ENCODE measurements at regions not wholly inside any gene's neighbourhood (a gene's known extent, or its start where the extent isn't known, plus 50 kb on each side); places are given as distances from the start of the nearest gene placed in this dataset.
A peak's percentile ranks its signal among the peaks of the same experiment; 100 is the strongest.

GRCh38 chr2:18178736-18179349, 300.4 kb downstream of the KCNS3 start:
- Histone ChIP-seq H3K9ac (ENCODE audit: low read length) (no peak overlapping the region), H4K20me1 (ENCODE audit: control insufficient read depth, insufficient read depth, low read length, poor library complexity, severe bottlenecking) (no peaks in the 10 kb centered on the region), H3K27me3 (replicated peaks in 1 of 4; ENCODE audit: control extremely low read depth in 1 of 4, control insufficient read depth in 3 of 4, insufficient read depth in 4 of 4, low read length in 3 of 4) (peaks cover 0 to 3% (median 0%) of the 10 kb centered on the region in 4 experiments), H3K79me2 (ENCODE audit: control insufficient read depth, insufficient read depth, low read length) (no peaks in the 10 kb centered on the region), H2AFZ (ENCODE audit: insufficient read depth, low read depth, low read length, poor library complexity, severe bottlenecking) (no peak overlapping the region), H3K4me1 (ENCODE audit: control insufficient read depth in 2 of 2, insufficient read depth in 2 of 2, low read length in 2 of 2) (no peaks in the 10 kb centered on the region), H3K27ac (ENCODE audit: low read length in 2 of 2) (no peak overlapping the region), H3K36me3 (replicated peaks in 1 of 2; ENCODE audit: control extremely low read depth in 1 of 2, control insufficient read depth in 1 of 2, extremely low read depth in 1 of 2, insufficient read depth in 2 of 2, low read length in 1 of 2) (no peaks in the 10 kb centered on the region), H3K4me2 (replicated peaks; ENCODE audit: low read depth, low read length, poor library complexity, severe bottlenecking) (no peak overlapping the region), H3K4me3 (ENCODE audit: control extremely low read depth in 1 of 5, extremely low read depth in 1 of 5, insufficient read depth in 1 of 5, low read depth in 2 of 5, low read length in 4 of 5) (no peak overlapping the region), H3K9me3 (ENCODE audit: control extremely low read depth in 1 of 3, control insufficient read depth in 2 of 3, insufficient read depth in 1 of 3, low read length in 2 of 3) (no peaks in the 10 kb centered on the region)
- H3K27me3 Mint-ChIP-seq, result peaks cover 23% of the 10 kb centered on the region
- POLR2A ChIA-PET, result no interaction called here
- peak; percentile 43 for ATAC-seq (ENCODE audit: low read depth)
- intact Hi-C loops (cut with micrococcal nuclease), result loop anchor here (1.0 kb wide), 1 partner anchor 328 kb away; no protein-coding TSS in a partner anchor
- H3K4me3 Mint-ChIP-seq, result no peak overlapping the region
- no peaks in the 10 kb centered on the region for H3K9me3 Mint-ChIP-seq (ENCODE audit: insufficient read depth)
- no peak overlapping the region for H3K27ac Mint-ChIP-seq
- peak; percentile 55 for DNase-seq
- no CpG with 5 or more reads among the region's 1 CpG for WGBS (ENCODE audit: insufficient coverage)
- TF ChIP-seq CTCF (IDR thresholded peaks at IDR 0.05) (peak; percentile 73), EZH2 (IDR thresholded peaks at IDR 0.05; ENCODE audit: borderline replicate concordance, insufficient read depth, low read depth, low read length, poor library complexity, severe bottlenecking) (no peak)
- CTCF ChIA-PET, result interaction anchor here (0.7 to 1.2 kb wide), 5 partner anchors 12 to 332 kb away, joined by 3 to 8 read pairs (median 5); no protein-coding TSS in a partner anchor
- H3K4me1 Mint-ChIP-seq, result no peaks in the 10 kb centered on the region

GRCh38 chr2:18176679-18177215, 298.3 kb downstream of the KCNS3 start:
- POLR2A ChIA-PET, result no interaction called here
- no peak overlapping the region for H3K27ac ChIP-seq (ENCODE audit: low read length in 2 of 2)
- intact Hi-C loops (cut with micrococcal nuclease), result no loop called here
- CTCF ChIA-PET, result interaction anchor here (1.1 to 1.7 kb wide), 5 partner anchors 9 to 531 kb away, joined by 3 to 5 read pairs (median 4); no protein-coding TSS in a partner anchor
- no peaks in the 10 kb centered on the region for H3K36me3 ChIP-seq (replicated peaks in 1 of 2; ENCODE audit: control extremely low read depth in 1 of 2, control insufficient read depth in 1 of 2, extremely low read depth in 1 of 2, insufficient read depth in 2 of 2, low read length in 1 of 2)
- H3K4me2 ChIP-seq (replicated peaks; ENCODE audit: low read depth, low read length, poor library complexity, severe bottlenecking), result no peak overlapping the region
- H3K9me3 ChIP-seq (ENCODE audit: control extremely low read depth in 1 of 3, control insufficient read depth in 2 of 3, insufficient read depth in 1 of 3, low read length in 2 of 3), result no peaks in the 10 kb centered on the region
- Mint-ChIP-seq H3K27me3 (peaks cover 21% of the 10 kb centered on the region), H3K27ac (no peak overlapping the region), H3K4me1 (no peaks in the 10 kb centered on the region), H3K9me3 (ENCODE audit: insufficient read depth) (no peaks in the 10 kb centered on the region), H3K4me3 (no peak overlapping the region)
- no peaks in the 10 kb centered on the region for H4K20me1 ChIP-seq (ENCODE audit: control insufficient read depth, insufficient read depth, low read length, poor library complexity, severe bottlenecking)
- H3K9ac ChIP-seq (ENCODE audit: low read length), result no peak overlapping the region
- no peak for ATAC-seq (ENCODE audit: low read depth)
- 69% methylated on average over 1 of the region's 2 CpGs for WGBS (ENCODE audit: insufficient coverage)
- DNase-seq, result no peak
- H2AFZ ChIP-seq (ENCODE audit: insufficient read depth, low read depth, low read length, poor library complexity, severe bottlenecking), result no peak overlapping the region
- H3K27me3 ChIP-seq (replicated peaks in 1 of 4; ENCODE audit: control extremely low read depth in 1 of 4, control insufficient read depth in 3 of 4, insufficient read depth in 4 of 4, low read length in 3 of 4), result no peaks in the 10 kb centered on the region
- no peaks in the 10 kb centered on the region for H3K79me2 ChIP-seq (ENCODE audit: control insufficient read depth, insufficient read depth, low read length)
- H3K4me3 ChIP-seq (ENCODE audit: control extremely low read depth in 1 of 5, extremely low read depth in 1 of 5, insufficient read depth in 1 of 5, low read depth in 2 of 5, low read length in 4 of 5), result no peak overlapping the region
- TF ChIP-seq EZH2 (IDR thresholded peaks at IDR 0.05; ENCODE audit: borderline replicate concordance, insufficient read depth, low read depth, low read length, poor library complexity, severe bottlenecking) (no peak), CTCF (IDR thresholded peaks at IDR 0.05) (no peak)
- H3K4me1 ChIP-seq (ENCODE audit: control insufficient read depth in 2 of 2, insufficient read depth in 2 of 2, low read length in 2 of 2), result no peaks in the 10 kb centered on the region

All from B cell (primary cell).